ENCODE measurements at regions not wholly inside any gene's neighbourhood (a gene's known extent, or its start where the extent isn't known, plus 50 kb on each side); places are given as distances from the start of the nearest gene placed in this dataset.

GRCh38 chr5:93997562-93997961, 256.2 kb upstream of the POU5F2 start:
- no peak overlapping the region for H3K23ac ChIP-seq (ENCODE audit: insufficient read length)
- no peak overlapping the region for H3K4ac ChIP-seq (replicated peaks; ENCODE audit: insufficient read length, low read depth, low read length)
- POLR2A ChIA-PET (ENCODE audit: partially characterized antibody): no interaction called here
- FAIRE-seq (no peak), DNase-seq (ENCODE audit: low read depth in 1 of 2, low spot score in 2 of 2) (no peak)
- CTCF ChIA-PET (ENCODE audit: partially characterized antibody): no interaction called here
- H4K91ac ChIP-seq (replicated peaks; ENCODE audit: insufficient read length, low read length): no peak overlapping the region
- no peak overlapping the region for H2BK5ac ChIP-seq (ENCODE audit: low read depth, low read length)
- no peak overlapping the region for H3K4me3 ChIP-seq (ENCODE audit: extremely low read depth in 1 of 4, insufficient read depth in 2 of 4, low read depth in 3 of 4, low read length in 4 of 4)
- no peaks in the 10 kb centered on the region for H3K23me2 ChIP-seq (ENCODE audit: low read depth, low read length)
- no peak overlapping the region for H3K56ac ChIP-seq (replicated peaks; ENCODE audit: insufficient read length, low read depth, low read length)
- H3K4me2 ChIP-seq (ENCODE audit: insufficient read depth in 1 of 2, low read depth in 2 of 2, low read length in 2 of 2): no peak overlapping the region
- H3K14ac ChIP-seq (ENCODE audit: insufficient read length): no peak overlapping the region
- no peaks in the 10 kb centered on the region for H4K20me1 ChIP-seq (replicated peaks in 1 of 2; ENCODE audit: control insufficient read depth in 1 of 2, insufficient read depth in 2 of 2, low read length in 2 of 2)
- H3K9ac ChIP-seq (replicated peaks in 1 of 4; ENCODE audit: extremely low read depth in 1 of 4, low read depth in 3 of 4, low read length in 3 of 4): no peak overlapping the region
- no peak overlapping the region for H2BK120ac ChIP-seq (replicated peaks; ENCODE audit: low read depth, low read length)
- H3K4me1 ChIP-seq (replicated peaks in 1 of 4; ENCODE audit: control insufficient read depth in 3 of 4, insufficient read depth in 4 of 4, low read length in 3 of 4): no peaks in the 10 kb centered on the region
- TF ChIP-seq SP4 (IDR thresholded peaks at IDR 0.05; ENCODE audit: low read length): no peak
- H4K5ac ChIP-seq (ENCODE audit: insufficient read length, low read depth, low read length): no peak overlapping the region
- H3K27me3 ChIP-seq (replicated peaks in 1 of 4; ENCODE audit: control insufficient read depth in 3 of 4, extremely low read depth in 1 of 4, insufficient read depth in 3 of 4, low read length in 3 of 4): no peaks in the 10 kb centered on the region
- no peak overlapping the region for H2AFZ ChIP-seq (ENCODE audit: low read length)
- H2BK20ac ChIP-seq (ENCODE audit: low read length): no peak overlapping the region
- H3K27ac ChIP-seq (ENCODE audit: low read depth, low read length): no peak overlapping the region
- H3K79me2 ChIP-seq (ENCODE audit: control insufficient read depth in 1 of 2, insufficient read depth in 2 of 2, low read length in 2 of 2): no peaks in the 10 kb centered on the region
- H3K36me3 ChIP-seq (ENCODE audit: control insufficient read depth in 2 of 4, insufficient read depth in 4 of 4, low read length in 3 of 4): no peaks in the 10 kb centered on the region
- no peaks in the 10 kb centered on the region for H3K79me1 ChIP-seq (ENCODE audit: low read depth, low read length)
- no peak overlapping the region for H3K18ac ChIP-seq (ENCODE audit: extremely low read depth, low read length)
- H2BK12ac ChIP-seq (ENCODE audit: low read depth, low read length): no peak overlapping the region
- H4K8ac ChIP-seq (ENCODE audit: extremely low read depth, insufficient read depth, low read length): no peak overlapping the region
- no peak overlapping the region for H2BK15ac ChIP-seq (ENCODE audit: low read length)
- H2AK5ac ChIP-seq (ENCODE audit: low read depth, low read length): no peak overlapping the region
- H3K9me3 ChIP-seq (ENCODE audit: insufficient read depth in 2 of 2, low read depth in 1 of 2, low read length in 1 of 2): no peaks in the 10 kb centered on the region
- 95% methylated on average over 1 of the region's 1 CpG; no CpG with 5 or more reads in 1 of the 2 experiments for WGBS, 2 experiments (ENCODE audit: extremely low coverage in 1 of 2, insufficient coverage in 1 of 2, insufficient read length in 1 of 2, insufficient replicate concordance in 2 of 2, low coverage in 1 of 2, low lambda C conversion rate in 2 of 2, missing lambda C conversion rate in 1 of 2)

Measured in H1 (cell line).